Suprapubic skin (tissue), 4 donors: ENCODE measurements at regions not wholly inside any gene's neighbourhood (a gene's known extent, or its start where the extent isn't known, plus 50 kb on each side); places are given as distances from the start of the nearest gene placed in this dataset.

ENCODE experiments used
- EP300 ChIP-seq: sonication (generic); formaldehyde crosslinking; IDR thresholded peaks from one replicate; pipeline ENCODE4 v1.6.1; 2017; ENCODE audit warnings: antibody characterized with exemption
- POLR2A ChIP-seq, 2 donors: fragments of 450-650 bp; IDR thresholded peaks; one replicate each; pipeline ENCODE4 v1.6.1; 2017; ENCODE audit warnings: antibody characterized with exemption in 2 of 2, mild to moderate bottlenecking in 2 of 2, moderate library complexity in 2 of 2
- POLR2AphosphoS5 ChIP-seq, 3 donors: sonication (generic); formaldehyde crosslinking; IDR thresholded peaks; one replicate each; pipeline ENCODE4 v1.6.1; 2017; ENCODE audit warnings: antibody characterized with exemption in 3 of 3
- TF ChIP-seq, protein P1 (sequence below), 2 donors: fragments of 200-600 bp in 1 of 2; fragments of 450-650 bp in 1 of 2; sonication (generic) in 1 of 2; IDR thresholded peaks; one replicate each; pipeline ENCODE4 v1.5.1; 2016 to 2019; ENCODE audit warnings: antibody characterized with exemption in 2 of 2, mild to moderate bottlenecking in 1 of 2, moderate library complexity in 1 of 2

DNA sequence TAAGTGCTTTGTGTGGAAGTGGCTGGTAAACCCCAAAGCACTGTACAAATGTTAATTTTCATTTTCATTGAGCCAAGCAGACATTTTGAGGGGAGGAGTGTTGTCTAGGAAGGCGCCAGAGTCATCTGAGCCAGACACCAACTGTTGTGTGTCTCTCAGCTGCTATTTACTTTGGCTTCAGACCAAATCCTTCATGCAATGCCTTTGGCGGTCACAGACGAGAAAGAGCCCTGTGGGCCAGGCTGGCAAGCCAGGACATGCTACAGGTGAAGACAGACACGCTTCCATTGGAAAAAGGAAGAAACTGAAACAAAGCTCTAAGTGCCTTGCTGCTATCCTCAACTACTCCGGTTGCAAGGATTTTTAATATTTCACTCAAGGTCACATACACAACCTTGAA is 115.4 kb upstream of the CDC42EP3 start:
- TF ChIP-seq, protein P1, sequence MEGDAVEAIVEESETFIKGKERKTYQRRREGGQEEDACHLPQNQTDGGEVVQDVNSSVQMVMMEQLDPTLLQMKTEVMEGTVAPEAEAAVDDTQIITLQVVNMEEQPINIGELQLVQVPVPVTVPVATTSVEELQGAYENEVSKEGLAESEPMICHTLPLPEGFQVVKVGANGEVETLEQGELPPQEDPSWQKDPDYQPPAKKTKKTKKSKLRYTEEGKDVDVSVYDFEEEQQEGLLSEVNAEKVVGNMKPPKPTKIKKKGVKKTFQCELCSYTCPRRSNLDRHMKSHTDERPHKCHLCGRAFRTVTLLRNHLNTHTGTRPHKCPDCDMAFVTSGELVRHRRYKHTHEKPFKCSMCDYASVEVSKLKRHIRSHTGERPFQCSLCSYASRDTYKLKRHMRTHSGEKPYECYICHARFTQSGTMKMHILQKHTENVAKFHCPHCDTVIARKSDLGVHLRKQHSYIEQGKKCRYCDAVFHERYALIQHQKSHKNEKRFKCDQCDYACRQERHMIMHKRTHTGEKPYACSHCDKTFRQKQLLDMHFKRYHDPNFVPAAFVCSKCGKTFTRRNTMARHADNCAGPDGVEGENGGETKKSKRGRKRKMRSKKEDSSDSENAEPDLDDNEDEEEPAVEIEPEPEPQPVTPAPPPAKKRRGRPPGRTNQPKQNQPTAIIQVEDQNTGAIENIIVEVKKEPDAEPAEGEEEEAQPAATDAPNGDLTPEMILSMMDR (IDR thresholded peaks at IDR 0.05) = no peak
- no peak for TF ChIP-seq POLR2AphosphoS5 (IDR thresholded peaks at IDR 0.05)
- TF ChIP-seq EP300 = no peak
- no peak for TF ChIP-seq POLR2A (IDR thresholded peaks at IDR 0.05)
